NCI-H748 (cell line): ENCODE measurements at regions not wholly inside any gene's neighbourhood (a gene's known extent, or its start where the extent isn't known, plus 50 kb on each side); places are given as distances from the start of the nearest gene placed in this dataset.

Experiments
- DNase-seq: peaks from one replicate; lab custom pipeline; 2025; ENCODE audit not compliant: unreplicated experiment; lab: John Stamatoyannopoulos, UW

DNA sequence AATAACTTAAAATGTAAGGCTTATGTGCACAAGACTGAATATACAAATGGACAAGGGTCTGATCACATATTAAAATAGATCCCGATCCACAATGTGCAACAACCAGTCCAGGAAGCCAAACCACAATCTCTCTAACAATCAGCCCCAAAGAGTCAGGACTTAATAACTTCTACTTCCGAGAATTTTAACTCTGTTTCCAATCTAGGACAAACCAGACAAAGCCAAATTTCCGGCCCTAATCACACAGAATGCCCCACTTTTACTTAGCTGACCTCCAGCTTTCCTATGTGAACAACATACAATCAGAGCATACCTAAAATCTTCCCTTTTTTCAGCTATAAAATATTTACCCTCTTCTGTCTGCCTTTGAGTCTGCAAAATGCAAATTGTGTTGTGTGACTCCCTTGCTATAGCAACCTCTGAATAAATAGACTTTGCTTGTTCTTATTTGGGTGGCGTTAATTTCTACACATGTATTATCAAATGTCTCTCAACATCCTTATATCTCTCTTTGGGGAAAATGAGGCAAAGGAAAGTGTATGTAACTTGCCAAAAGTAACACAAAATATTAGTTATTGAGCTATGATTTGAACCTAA lies 381.9 kb upstream of the MC4R start:
- peak; percentile 24 for DNase-seq

DNA sequence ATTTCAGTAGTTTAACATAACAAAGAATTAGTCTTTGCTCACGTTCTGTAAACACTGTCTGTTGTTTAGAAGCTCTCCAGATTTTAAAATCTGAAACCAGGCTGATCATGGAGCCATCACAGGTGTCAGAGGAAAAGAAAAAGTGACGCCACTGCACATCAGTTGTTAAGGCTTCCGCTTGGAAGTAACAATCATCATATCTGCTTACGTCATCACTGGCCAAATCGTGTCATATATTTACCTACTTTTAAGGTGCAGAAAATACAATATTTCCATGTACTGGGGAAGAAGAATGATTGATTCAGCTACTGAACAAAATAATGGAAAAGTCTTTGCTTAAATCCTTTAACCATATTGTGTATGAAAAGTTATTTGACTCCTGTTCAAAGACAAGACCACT lies 382.6 kb upstream of the MC4R start:
- peak; percentile 77 for DNase-seq

DNA sequence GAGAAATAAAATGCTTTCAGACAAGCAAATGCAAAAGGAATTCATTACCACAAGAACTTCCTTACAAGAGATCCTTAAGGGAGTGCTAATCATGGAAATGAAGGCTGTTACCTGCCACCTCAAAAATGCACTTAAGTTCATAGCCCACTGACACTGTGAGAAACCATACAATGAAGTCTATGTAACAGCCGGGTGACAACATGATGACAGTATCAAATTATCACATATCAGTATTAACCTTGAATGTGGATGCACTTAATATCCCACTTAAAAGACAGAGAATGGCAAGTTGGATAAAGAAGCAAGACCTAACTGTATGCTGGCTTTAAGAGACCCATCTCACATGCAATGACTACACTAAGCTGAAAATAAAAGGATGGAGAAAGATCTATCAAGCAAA lies 403.4 kb upstream of the MC4R start:
- no peak for DNase-seq

GRCh38 chr18:60784161-60784560 lies 411.6 kb upstream of the MC4R start:
- no peak for DNase-seq

DNA sequence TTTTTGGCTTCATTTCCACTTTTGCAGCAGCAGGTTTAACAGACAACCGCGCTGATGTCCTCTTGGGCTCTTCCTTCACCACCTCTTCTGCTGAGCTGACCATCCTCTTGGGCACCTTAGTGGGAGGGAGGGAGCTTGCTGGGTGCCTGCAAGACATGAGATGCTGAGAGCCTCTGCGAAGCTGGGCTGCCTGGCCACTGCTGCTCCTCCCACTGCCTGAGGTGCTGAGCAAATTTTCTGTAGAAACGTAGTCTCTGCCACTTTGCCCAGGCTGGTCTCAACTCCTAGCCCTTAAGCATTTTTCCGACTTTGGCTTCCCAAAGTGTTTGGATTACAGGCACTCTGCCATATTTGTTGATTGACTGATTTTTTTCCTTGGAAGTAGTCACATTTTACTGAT lies 422.2 kb upstream of the MC4R start:
- DNase-seq, result no peak

GRCh38 chr18:60804415-60804814 lies 431.8 kb upstream of the MC4R start:
- no peak for DNase-seq

DNA sequence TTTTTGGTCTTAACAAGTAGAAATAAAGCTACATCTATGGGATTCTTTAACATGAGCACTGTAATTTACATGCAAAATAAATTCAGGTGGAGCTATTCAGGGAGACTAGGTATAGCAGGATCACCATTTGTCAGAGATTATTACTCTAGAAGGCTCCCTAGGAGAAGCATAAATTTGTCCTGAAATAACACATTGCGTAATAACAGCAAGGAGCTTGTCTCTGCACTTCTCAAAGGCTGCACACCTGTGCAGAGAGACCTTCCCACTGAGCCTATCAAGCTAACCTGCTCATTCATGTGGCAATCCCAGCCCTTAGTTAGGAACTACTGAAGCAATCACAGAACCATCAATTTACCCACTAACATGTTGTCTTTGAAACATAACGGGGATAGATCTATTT lies 437.4 kb upstream of the MC4R start:
- DNase-seq, result peak; percentile 61

- no peak for DNase-seq
Measured at GRCh38 chr18:60812921-60813320, 440.3 kb upstream of the MC4R start.

DNA sequence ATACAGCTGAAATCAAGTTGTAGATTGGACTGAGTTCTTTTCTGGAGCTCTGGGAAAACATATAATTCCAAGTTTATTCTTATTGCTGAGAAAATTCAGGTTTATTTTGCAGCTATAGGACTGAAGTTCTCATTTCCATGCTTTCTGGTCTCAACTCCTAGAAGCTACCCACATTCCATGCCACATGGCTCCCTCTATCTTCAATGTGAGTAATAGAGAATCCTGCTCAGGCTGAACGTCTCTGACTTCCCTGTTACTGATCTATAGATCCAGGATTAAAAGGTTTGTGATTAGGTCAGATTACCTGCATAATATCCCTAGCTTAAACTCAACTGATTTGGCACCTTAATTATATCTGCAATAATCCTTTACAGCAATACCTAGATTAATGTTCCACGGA lies 453.8 kb upstream of the MC4R start:
- no peak for DNase-seq

- no peak for DNase-seq
Measured at GRCh38 chr18:60831971-60832370, 459.4 kb upstream of the MC4R start.

GRCh38 chr18:60838677-60839076 lies 466.1 kb upstream of the MC4R start:
- no peak for DNase-seq

DNA sequence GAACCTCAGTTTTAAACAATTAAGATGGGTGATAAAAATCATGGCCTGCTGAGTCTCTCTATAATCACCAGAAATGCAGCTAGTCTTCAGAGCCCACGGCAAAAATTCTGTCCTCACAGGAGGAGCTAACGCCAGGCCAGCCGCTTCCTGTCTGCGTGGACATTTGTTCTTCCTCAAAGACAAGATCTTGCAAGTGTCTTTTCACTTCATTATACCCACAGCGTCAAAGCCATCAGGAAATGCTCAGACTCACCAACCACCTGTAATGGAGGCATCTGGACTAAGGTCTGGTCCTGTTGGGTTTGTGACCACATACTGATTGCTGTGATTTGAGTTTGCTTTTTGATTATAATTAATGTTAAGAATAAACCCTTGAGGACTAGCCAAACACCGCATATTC lies 473.8 kb upstream of the MC4R start:
- DNase-seq, result no peak

GRCh38 chr18:60847517-60847916 lies 474.9 kb upstream of the MC4R start:
- no peak for DNase-seq

GRCh38 chr18:60861575-60861974 lies 471.7 kb upstream of the CDH20 start:
- no peak for DNase-seq

DNA sequence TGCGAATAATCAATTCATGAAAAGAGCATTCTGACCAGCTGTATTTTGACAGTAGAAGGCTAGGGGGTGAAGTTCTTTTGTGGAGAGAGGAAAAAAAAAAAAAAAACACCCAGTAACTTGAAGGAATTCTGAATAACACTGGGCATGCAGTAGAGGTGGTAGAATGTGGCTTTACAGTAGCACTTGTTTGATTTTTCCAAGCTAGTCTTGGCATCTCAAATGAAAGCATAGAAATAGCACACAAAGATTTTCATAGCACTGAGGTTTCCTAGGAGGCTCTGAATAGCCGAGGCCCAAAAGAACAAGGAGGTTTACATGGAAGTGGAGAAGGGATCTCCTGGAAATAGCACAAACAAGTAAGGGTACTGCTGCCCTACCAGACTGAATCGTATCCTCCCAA lies 470.2 kb upstream of the CDH20 start:
- DNase-seq, result no peak

DNA sequence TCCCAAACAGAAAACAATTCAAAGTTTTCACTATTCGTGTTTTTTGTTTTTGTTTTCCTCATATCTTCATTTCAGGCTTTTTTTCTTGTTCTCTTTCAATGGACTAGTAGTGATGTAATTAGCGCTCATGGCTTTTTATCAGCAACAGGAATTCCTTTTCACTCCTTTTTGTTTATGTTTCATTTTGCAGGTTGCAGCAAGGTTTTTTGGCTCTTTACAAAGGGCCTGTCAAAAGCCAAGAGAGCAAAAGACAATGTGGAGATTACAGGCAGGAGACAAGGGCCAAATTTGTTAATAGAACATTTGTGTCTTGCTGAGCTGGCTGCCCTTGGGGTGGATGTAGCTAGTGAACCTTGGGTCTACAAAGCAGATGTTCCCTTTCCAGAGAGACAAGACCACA lies 467.4 kb upstream of the CDH20 start:
- DNase-seq, result no peak

- peak; percentile 16 for DNase-seq
Measured at GRCh38 chr18:60870261-60871153, 462.7 kb upstream of the CDH20 start.

DNA sequence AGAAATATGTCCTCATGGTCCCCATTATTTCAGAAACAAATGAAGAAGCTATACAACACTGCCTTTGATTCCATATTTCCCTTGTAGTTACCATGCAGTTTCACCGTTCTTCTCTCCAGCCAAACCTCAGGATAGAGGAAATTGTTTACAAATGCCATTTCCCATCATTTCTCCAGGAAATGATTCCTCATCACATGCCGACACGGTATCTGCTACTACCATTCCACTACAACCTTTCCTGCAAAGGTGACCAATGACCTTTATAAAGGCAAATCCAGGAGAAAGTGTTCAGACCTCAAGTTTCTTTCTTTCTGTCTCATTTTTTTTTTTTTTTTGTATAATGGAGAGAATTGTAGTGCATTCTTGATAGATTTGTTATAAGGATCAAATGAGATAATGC lies 460.8 kb upstream of the CDH20 start:
- no peak for DNase-seq

- DNase-seq, result no peak
Measured at GRCh38 chr18:60873708-60874107, 459.5 kb upstream of the CDH20 start.

DNA sequence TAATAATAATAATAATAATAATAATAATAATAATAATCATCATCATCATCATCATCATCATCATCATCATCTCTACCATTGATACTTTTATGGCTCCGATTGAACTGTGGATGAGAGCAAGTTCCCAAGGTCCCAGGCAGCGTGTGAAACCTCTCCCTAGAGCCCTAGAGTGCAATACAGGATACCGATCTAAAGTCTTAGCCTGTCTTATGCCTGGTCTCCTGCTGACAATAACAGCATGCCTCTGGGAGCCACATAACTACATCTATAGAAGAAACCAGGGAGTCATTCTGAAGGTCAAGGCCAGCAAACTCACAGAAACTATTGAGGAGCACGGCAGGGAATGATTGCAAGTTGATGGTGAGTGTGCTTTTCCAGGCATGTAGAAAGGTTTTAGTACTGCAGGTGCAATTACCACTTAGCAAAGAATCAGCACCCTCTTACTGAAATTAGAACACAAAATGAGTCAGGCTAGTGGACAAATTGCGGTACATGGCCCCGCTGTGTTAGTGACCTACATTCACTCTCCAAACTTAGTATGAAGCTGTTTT lies 457.2 kb upstream of the CDH20 start:
- no peak for DNase-seq

DNA sequence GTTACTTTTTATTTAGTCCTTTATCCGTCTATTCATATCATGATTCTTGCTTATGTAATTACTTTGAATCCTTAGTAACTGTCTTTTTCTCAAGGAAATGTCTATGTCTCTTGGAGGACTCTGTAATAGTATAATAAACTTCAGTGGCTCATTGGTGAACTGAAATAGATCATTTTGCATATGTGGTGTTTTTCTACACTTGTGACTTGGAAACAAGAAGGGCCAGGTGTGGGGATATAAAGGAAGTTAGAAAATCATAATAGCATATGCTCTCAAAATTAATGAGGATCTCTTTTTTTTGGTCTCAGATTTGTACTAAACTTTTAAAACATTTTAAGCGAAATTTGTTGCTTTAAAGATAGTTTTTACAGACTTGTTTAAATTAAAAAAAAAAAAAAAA lies 453.0 kb upstream of the CDH20 start:
- DNase-seq, result no peak

DNA sequence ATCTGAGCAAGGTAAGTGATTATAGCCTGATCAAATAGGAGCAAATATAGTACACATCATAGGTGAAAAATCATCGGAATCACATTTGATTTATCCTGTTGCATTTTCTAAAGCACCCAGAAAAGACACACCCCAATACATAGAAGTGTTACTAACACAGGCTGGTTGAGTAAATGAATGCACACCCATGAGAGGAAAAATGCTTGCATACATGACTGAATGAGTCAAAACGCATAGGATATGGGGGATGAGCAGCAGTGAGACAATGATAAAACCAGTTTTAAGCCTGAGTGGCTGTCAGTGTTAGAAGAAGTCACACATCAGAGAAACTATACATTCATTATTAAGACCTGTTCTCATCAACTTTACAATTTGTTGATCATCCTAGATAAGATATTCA lies 449.6 kb upstream of the CDH20 start:
- no peak for DNase-seq
